DOHH2 (cell line): ENCODE measurements at regions not wholly inside any gene's neighbourhood (a gene's known extent, or its start where the extent isn't known, plus 50 kb on each side); places are given as distances from the start of the nearest gene placed in this dataset.

Experiments used
- H3F3A ChIP-seq: fragments of 200-600 bp; sonication (generic), shearing (Covaris generic); 2 replicates; pipeline ENCODE4 v1.6.0; 2016; ENCODE audit warnings: antibody characterized with exemption, mild to moderate bottlenecking; ENCODE audit not compliant: control insufficient read depth, insufficient read depth
- H3K27ac ChIP-seq: fragments of 200-600 bp; sonication (generic); 2 replicates; pipeline ENCODE4 v1.5.1; 2014; ENCODE audit warnings: low read depth, mild to moderate bottlenecking, low read length, moderate library complexity
- H3K27me3 ChIP-seq: fragments of 200-600 bp; sonication (generic); 2 replicates; pipeline ENCODE4 v1.6.1; 2014; ENCODE audit warnings: mild to moderate bottlenecking, low read length, mixed read lengths; ENCODE audit not compliant: control insufficient read depth
- H3K36me3 ChIP-seq: fragments of 200-600 bp; sonication (generic); 2 replicates; pipeline ENCODE4 v1.6.1; 2014; ENCODE audit warnings: mild to moderate bottlenecking, low read length, moderate library complexity, mixed read lengths; ENCODE audit not compliant: control insufficient read depth
- H3K4me1 ChIP-seq: fragments of 200-600 bp; sonication (generic); 2 replicates; pipeline ENCODE4 v1.6.1; 2014; ENCODE audit warnings: mild to moderate bottlenecking, low read length, mixed read lengths; ENCODE audit not compliant: control insufficient read depth
- H3K4me2 ChIP-seq: fragments of 200-600 bp; sonication (generic); 2 replicates; pipeline ENCODE4 v1.6.0; 2014; ENCODE audit warnings: mild to moderate bottlenecking, low read length, moderate library complexity
- H3K4me3 ChIP-seq: fragments of 200-600 bp; sonication (generic); 2 replicates; pipeline ENCODE4 v1.5.1; 2014; ENCODE audit warnings: mild to moderate bottlenecking, low read length, mixed read lengths
- H3K79me2 ChIP-seq: fragments of 200-600 bp; sonication (generic); 2 replicates; pipeline ENCODE4 v1.6.1; 2014; ENCODE audit warnings: mild to moderate bottlenecking, low read length, mixed read lengths; ENCODE audit not compliant: control insufficient read depth
- H3K9me2 ChIP-seq: fragments of 200-600 bp; sonication (generic); replicated peaks from 2 replicates; pipeline ENCODE4 v1.6.1; 2014; ENCODE audit warnings: mild to moderate bottlenecking, low read length, mixed read lengths; ENCODE audit not compliant: control insufficient read depth
- H3K9me3 ChIP-seq: fragments of 200-600 bp; sonication (generic); 2 replicates; pipeline ENCODE4 v1.6.1; 2014; ENCODE audit warnings: antibody characterized with exemption, low read length, mixed read lengths; ENCODE audit not compliant: control insufficient read depth, insufficient read depth
- H4K20me1 ChIP-seq: fragments of 200-600 bp; sonication (generic); 2 replicates; pipeline ENCODE4 v1.6.0; 2014; ENCODE audit warnings: low read depth, mild to moderate bottlenecking, antibody characterized with exemption, low read length, moderate library complexity; ENCODE audit not compliant: control insufficient read depth, insufficient read depth
- CTCF ChIP-seq: fragments of 200-600 bp; sonication (generic); IDR thresholded peaks from one replicate; pipeline ENCODE4 v1.5.1; 2014; ENCODE audit warnings: antibody characterized with exemption, mild to moderate bottlenecking, low read depth, low read length; ENCODE audit not compliant: poor library complexity, severe bottlenecking
- EZH2phosphoT487 ChIP-seq: fragments of 200-600 bp; sonication (generic); IDR thresholded peaks from 2 replicates; pipeline ENCODE4 v1.6.1; 2017; ENCODE audit warnings: borderline replicate concordance, mild to moderate bottlenecking, antibody characterized with exemption, low read length, moderate library complexity, mixed read lengths

GRCh38 chr22:19645391-19645790, 68.9 kb upstream of the SEPTIN5 start:
- no peaks in the 10 kb centered on the region for H4K20me1 ChIP-seq
- no peak overlapping the region for H3K4me3 ChIP-seq
- H3F3A ChIP-seq: no peaks in the 10 kb centered on the region
- H3K27me3 ChIP-seq: 0 out of 2 replicates have a peak, but pooled peaks cover 5% of the 10 kb centered on the region
- no peaks in the 10 kb centered on the region for H3K36me3 ChIP-seq
- no peaks in the 10 kb centered on the region for H3K4me1 ChIP-seq
- no peak overlapping the region for H3K27ac ChIP-seq
- no peaks in the 10 kb centered on the region for H3K79me2 ChIP-seq
- TF ChIP-seq EZH2phosphoT487 (no peak), CTCF (peak; percentile 7)
- H3K9me3 ChIP-seq: peaks cover 20% of the 10 kb centered on the region; the same call in 1 of the 2 replicates
- no peaks in the 10 kb centered on the region for H3K9me2 ChIP-seq
- no peak overlapping the region for H3K4me2 ChIP-seq

GRCh38 chr22:19645905-19646304, 68.4 kb upstream of the SEPTIN5 start:
- no peaks in the 10 kb centered on the region for H4K20me1 ChIP-seq
- H3K4me1 ChIP-seq: no peaks in the 10 kb centered on the region
- H3K79me2 ChIP-seq: no peaks in the 10 kb centered on the region
- H3K27ac ChIP-seq: no peak overlapping the region
- H3K27me3 ChIP-seq: 0 out of 2 replicates have a peak, but pooled peaks cover 6% of the 10 kb centered on the region
- no peaks in the 10 kb centered on the region for H3K9me2 ChIP-seq
- no peak overlapping the region for H3K4me3 ChIP-seq
- H3F3A ChIP-seq: no peaks in the 10 kb centered on the region
- H3K36me3 ChIP-seq: no peaks in the 10 kb centered on the region
- H3K9me3 ChIP-seq: peaks cover 20% of the 10 kb centered on the region; the same call in 1 of the 2 replicates
- TF ChIP-seq EZH2phosphoT487 (no peak), CTCF (no peak)
- no peak overlapping the region for H3K4me2 ChIP-seq

- TF ChIP-seq EZH2phosphoT487: no peak
- no peak for TF ChIP-seq CTCF
Measured at GRCh38 chr22:19646383-19646782, 67.9 kb upstream of the SEPTIN5 start.

More at GRCh38 chr22:19646383-19646782, 67.9 kb upstream of the SEPTIN5 start:
- Histone ChIP-seq H3K79me2 (no peaks in the 10 kb centered on the region), H3K4me2 (no peak overlapping the region), H3K4me1 (no peaks in the 10 kb centered on the region), H4K20me1 (no peaks in the 10 kb centered on the region), H3K9me3 (peaks cover 20% of the 10 kb centered on the region; the same call in 1 of the 2 replicates), H3K4me3 (no peak overlapping the region), H3F3A (no peaks in the 10 kb centered on the region), H3K27ac (no peak overlapping the region), H3K36me3 (no peaks in the 10 kb centered on the region), H3K27me3 (0 out of 2 replicates have a peak, but pooled peaks cover 10% of the 10 kb centered on the region), H3K9me2 (no peaks in the 10 kb centered on the region)
